Superior temporal gyrus (tissue), 1 donor: ENCODE measurements at regions not wholly inside any gene's neighbourhood (a gene's known extent, or its start where the extent isn't known, plus 50 kb on each side); places are given as distances from the start of the nearest gene placed in this dataset.
"Not testable (repeated sequence)": the region's sequence is repeated elsewhere in the genome, so short reads cannot be mapped to it uniquely, and the experiment has no call there.

Experiments
- DNase-seq: peaks from one replicate; pipeline ENCODE4 v3.0.0-alpha.2; 2016; ENCODE audit errors: extremely low spot score

GRCh38 chr2:14016289-14016955, 616.1 kb upstream of the LRATD1 start:
- no peak for DNase-seq

DNA sequence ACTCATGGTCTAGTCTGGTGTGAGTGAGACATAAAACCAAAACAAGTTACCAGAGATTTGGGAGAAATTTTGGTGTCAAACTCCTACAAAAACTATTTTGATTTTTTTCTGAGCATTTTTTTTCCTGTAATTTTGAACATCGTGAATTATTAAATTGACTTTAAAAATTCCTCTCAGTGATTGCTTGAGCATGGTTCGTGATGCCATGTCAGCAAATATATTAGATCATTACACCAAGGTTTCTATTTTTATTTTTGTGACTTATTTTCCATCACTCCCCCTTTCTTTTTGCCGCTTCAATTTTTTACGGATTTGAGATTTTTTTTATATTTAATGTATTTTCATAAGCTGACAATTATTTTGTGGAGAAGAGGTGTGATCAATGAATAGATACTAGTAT, 613.9 kb upstream of the LRATD1 start:
- DNase-seq: no peak

GRCh38 chr2:14023558-14023957, 609.0 kb upstream of the LRATD1 start:
- no peak for DNase-seq

DNA sequence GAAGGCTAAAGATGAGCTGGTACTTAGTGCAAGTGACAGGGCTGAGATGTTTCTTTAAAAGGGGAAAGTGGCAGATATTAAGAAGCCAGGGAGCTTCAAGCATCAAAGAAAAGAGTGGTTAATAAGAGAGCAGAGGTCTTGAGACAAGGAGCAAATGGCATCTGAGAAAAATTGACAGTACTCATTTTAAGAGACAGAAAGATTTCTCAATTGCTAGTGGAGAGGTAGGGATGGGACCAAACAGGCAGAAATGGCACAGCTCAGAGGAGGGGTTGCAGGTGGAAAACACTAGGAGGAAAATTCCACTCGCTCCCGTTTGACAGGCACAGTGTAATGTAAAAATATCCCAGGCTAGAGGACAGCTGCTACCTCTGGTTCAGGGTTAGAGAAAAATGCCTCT, 593.4 kb upstream of the LRATD1 start:
- no peak for DNase-seq

DNA sequence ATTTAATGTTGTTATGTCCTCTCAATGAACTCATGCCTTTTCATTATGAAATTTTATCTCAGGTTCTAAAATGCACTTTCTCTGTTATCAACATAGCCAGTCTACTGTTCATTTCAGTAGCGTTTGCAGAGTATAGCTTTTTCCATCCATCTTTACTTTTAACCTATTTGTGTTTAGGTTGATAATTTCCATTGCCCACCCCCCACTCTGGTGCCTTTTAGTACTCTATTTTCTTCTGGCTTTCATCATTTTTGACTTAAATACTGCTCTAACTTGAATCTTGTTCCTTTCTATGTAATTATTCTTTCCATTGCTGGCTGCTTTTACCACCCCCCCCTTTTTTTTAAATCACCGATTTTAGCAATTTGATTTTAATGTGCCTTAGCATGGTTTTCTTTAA, 585.0 kb upstream of the LRATD1 start:
- no peak for DNase-seq

DNA sequence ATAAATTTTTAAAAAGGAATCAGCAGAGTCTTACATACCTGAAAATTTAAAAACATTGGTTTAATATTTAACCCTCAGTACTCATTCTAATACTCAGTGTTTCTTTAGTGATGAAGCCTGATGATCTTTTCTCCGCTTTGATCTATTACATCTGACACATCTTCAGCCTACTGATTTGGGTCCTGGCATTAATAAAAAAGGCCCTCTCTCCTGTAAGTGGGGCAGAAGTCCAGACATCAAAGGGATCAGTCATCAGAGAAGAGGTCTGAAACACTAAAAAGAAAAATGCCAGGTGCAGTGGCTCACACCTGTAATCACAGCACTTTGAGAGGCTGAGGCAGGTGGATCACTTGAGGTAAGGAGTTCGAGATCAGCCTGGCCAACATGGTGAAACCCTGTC, 581.1 kb upstream of the LRATD1 start:
- DNase-seq: no peak

DNA sequence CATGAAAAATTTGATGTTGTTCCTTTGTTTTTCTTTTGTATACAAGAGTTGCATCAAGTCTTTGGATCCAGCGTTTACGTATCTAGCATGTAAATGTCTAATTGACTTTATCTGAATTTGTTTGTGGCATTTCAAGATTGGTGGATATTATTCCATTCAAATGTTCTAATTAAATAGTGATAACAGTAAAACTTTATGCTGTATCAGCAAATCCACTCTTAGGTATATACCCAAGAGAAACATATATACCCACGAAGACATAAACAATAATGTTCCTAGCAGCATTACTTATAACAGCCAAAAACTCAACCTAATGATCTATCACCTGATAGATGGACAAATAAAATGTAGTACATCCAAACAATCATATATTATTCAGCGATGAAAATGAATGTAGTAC, 579.4 kb upstream of the LRATD1 start:
- DNase-seq: no peak

DNA sequence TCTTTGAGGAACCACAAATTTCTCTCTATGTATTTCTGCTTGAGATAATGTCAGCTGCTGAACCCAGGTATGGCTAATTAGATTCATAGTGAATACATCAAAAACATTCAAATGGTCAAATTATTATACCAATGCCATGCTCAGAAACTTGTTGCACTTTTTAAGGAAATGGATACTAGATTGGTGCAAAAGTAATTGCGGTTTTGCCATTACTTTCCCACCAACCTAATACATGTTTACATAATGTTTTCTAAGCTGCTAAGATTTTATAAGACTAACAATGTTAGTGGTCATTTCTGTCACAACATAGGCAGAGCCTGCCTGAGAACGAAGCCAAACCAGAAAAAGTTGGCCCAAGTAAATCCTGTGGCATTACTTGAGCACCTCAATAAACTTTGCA, 568.2 kb upstream of the LRATD1 start:
- no peak for DNase-seq

- DNase-seq: no peak
Measured at GRCh38 chr2:14072338-14072737, 560.2 kb upstream of the LRATD1 start.

DNA sequence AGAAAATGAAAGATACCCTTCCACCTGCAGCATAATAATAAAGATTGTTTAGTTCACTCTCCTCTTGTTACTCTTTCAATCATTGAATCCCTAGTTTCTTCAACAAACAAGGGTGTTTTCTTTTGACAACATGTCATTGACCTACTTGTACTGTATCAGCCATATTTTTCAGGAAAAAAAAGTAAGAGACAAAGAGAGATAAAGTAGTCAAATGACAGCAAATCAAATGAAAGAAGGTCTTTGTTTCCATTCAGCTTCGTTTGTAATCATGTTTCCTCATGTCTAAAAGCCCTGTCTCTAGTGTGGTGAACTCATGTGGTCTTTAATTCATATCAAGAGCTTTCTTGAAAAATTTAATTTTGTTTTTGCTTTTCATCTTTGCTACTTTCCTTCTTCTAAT, 557.8 kb upstream of the LRATD1 start:
- DNase-seq: no peak

GRCh38 chr2:14079576-14079975, 552.9 kb upstream of the LRATD1 start:
- no peak for DNase-seq

- no peak for DNase-seq
Measured at GRCh38 chr2:14081521-14081920, 551.0 kb upstream of the LRATD1 start.

GRCh38 chr2:14082640-14083039, 549.9 kb upstream of the LRATD1 start:
- DNase-seq: no peak

- no peak for DNase-seq
Measured at GRCh38 chr2:14094592-14094991, 537.9 kb upstream of the LRATD1 start.

- DNase-seq: not testable (repeated sequence)
Measured at GRCh38 chr2:14099101-14099500, 533.4 kb upstream of the LRATD1 start.

- DNase-seq: no peak
Measured at GRCh38 chr2:14114275-14114674, 518.2 kb upstream of the LRATD1 start.

GRCh38 chr2:14120376-14120775, 512.1 kb upstream of the LRATD1 start:
- no peak for DNase-seq

DNA sequence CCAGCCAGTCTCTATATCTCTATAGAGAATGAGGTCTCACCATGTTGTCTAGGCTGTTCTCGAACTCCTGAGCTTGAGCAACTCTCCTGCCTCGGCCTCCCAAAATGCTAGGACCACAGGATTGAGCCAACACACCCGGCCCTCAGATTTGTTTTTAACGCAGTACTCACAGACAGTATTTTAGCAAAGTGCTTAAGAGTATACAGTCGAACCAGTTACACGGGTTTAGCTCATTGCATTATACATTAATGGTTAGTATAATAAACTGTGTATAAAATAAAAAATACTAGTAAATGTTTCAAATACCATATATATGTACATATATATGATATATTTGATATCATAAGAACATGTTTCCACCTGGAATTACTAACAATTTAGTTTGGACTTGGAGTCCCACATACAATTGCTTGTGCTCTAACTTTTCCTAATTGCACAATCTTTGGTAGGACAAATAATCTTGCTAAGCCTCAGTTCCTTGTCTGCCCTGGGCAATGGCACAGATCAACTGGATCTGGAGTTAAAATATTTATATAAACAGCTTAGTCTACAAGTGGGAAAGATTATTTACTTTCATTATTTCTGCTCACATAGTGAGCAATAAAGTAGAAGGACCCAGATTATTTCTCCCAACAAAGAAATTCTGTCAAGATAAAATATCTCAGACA, 508.9 kb upstream of the LRATD1 start:
- DNase-seq: no peak

GRCh38 chr2:14125624-14126293, 506.8 kb upstream of the LRATD1 start:
- no peak for DNase-seq

GRCh38 chr2:14126846-14127245, 505.7 kb upstream of the LRATD1 start:
- no peak for DNase-seq

DNA sequence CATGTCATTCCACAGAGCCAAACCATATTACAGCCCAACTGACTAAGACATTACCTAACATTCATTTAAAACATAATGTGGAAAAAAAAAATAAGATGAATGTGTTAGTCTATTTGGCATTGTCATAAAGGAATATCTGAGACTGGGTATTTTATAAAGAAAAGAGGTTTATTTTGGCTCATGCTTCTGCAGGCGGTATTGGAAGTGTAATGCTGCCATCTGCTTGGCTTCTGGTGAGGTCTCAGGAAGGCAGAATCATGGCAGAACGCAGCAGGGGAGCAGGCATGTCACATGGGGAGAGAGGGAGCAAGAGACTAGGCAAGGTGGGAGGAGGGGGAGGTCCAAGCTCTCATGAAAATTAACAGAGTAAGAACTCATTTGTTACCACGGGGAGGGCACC, 504.8 kb upstream of the LRATD1 start:
- no peak for DNase-seq

- no peak for DNase-seq
Measured at GRCh38 chr2:14132386-14132785, 500.1 kb upstream of the LRATD1 start.

DNA sequence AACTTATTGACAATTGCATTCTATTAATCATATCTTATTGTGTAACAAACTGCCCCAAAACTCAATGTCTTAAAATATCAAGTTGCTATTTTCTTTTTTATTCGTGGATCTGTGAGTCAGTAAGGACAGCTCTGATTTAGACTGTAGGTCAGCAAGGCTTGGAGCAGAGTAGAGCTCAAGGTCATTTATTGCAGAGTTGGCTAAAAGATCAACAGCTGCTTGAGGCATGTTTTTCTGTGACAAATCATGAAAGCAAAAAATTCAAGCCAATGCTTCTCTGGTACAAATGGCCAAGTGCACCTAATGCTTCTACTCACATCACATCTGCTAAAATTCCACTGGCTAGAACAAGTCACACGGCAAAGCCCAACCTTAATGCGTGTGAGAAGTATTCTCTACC, 497.7 kb upstream of the LRATD1 start:
- no peak for DNase-seq
